Sigmoid colon (tissue), 6 donors: ENCODE measurements at regions not wholly inside any gene's neighbourhood (a gene's known extent, or its start where the extent isn't known, plus 50 kb on each side); places are given as distances from the start of the nearest gene placed in this dataset.

ENCODE experiments used
- DNase-seq: peaks from one replicate; pipeline ENCODE4 v3.0.0-alpha.2; 2019
- H3K27ac ChIP-seq, 4 donors: fragments of 200-600 bp; sonication (generic); one replicate each; pipeline ENCODE4 v1.5.1; 2016 to 2019; ENCODE audit warnings: mild to moderate bottlenecking in 1 of 4
- H3K27me3 ChIP-seq, 3 donors: fragments of 200-600 bp; sonication (generic); one replicate each; pipeline ENCODE4 v1.5.1; 2019; ENCODE audit warnings: mild to moderate bottlenecking in 1 of 3
- H3K36me3 ChIP-seq, 4 donors: fragments of 200-600 bp; sonication (generic); one replicate each; pipeline ENCODE4 v1.5.1; 2016 to 2019
- H3K4me1 ChIP-seq, 4 donors: fragments of 200-600 bp; sonication (generic); one replicate each; pipeline ENCODE4 v1.5.1; 2017 to 2019
- H3K4me3 ChIP-seq, 4 donors: fragments of 200-600 bp; sonication (generic); one replicate each; pipeline ENCODE4 v1.5.1; 2017 to 2019; ENCODE audit warnings: mild to moderate bottlenecking in 2 of 4, moderate library complexity in 1 of 4
- H3K9me3 ChIP-seq, 4 donors: fragments of 200-600 bp in 3 of 4; sonication (generic) in 3 of 4; one replicate each; pipeline versions ENCODE4 v1.5.1 to v1.6.1; 2013 to 2019
- CTCF ChIP-seq, 4 experiments: fragments of 450-650 bp in 3 of 4; fragments of 200-600 bp in 1 of 4; IDR thresholded peaks; one replicate each; pipeline ENCODE4 v1.5.1; 2016 to 2019; ENCODE audit warnings: antibody characterized with exemption in 4 of 4, mild to moderate bottlenecking in 3 of 4, moderate library complexity in 2 of 4
- EP300 ChIP-seq, 4 donors: sonication (generic); formaldehyde crosslinking; IDR thresholded peaks; one replicate each; pipeline ENCODE4 v1.6.1; 2017; ENCODE audit warnings: antibody characterized with exemption in 4 of 4
- POLR2A ChIP-seq, 2 donors: fragments of 450-650 bp; IDR thresholded peaks; one replicate each; pipeline ENCODE4 v1.6.1; 2016; ENCODE audit warnings: antibody characterized with exemption in 2 of 2, mild to moderate bottlenecking in 2 of 2, moderate library complexity in 2 of 2
- POLR2AphosphoS5 ChIP-seq, 4 donors: sonication (generic); formaldehyde crosslinking; IDR thresholded peaks; one replicate each; pipeline ENCODE4 v1.6.1; 2017; ENCODE audit warnings: antibody characterized with exemption in 4 of 4
- WGBS, 2 donors: extraction: QIAGEN DNeasy Blood & Tissue Kit; methylation state at CpG; one replicate each; pipeline ENCODE4 v1.1.7; 2013; 5-methylcytosine and 5-hydroxymethylcytosine counted together
- intact Hi-C: fragments of 100-400 bp; cut with DNase I; formaldehyde crosslinking; loops from one replicate; pipeline ENCODE4 v1.15.1; 2023
- donor health status: healthy with polysubstance abuse.
- donor health status: healthy.

GRCh38 chr2:149787206-149787605, 199.6 kb upstream of the MMADHC start:
- no peaks in the 10 kb centered on the region for H3K27me3 ChIP-seq
- 64 to 67% methylated on average over 1 of the region's 1 CpG for WGBS, 2 donors
- DNase-seq = no peak

GRCh38 chr2:149783284-149783683, 195.7 kb upstream of the MMADHC start:
- Histone ChIP-seq H3K9me3 (no peaks in the 10 kb centered on the region), H3K36me3 (no peaks in the 10 kb centered on the region), H3K4me1 (no peaks in the 10 kb centered on the region), H3K27ac (no peak overlapping the region), H3K4me3 (no peak overlapping the region), H3K27me3 (no peaks in the 10 kb centered on the region)
- DNase-seq = no peak
- intact Hi-C loops = no loop called here
- WGBS, 2 donors = 91 to 97% methylated on average over 1 of the region's 1 CpG
- no peak for TF ChIP-seq POLR2AphosphoS5 (IDR thresholded peaks at IDR 0.05)
- TF ChIP-seq CTCF (IDR thresholded peaks at IDR 0.05) = no peak
- no peak for TF ChIP-seq EP300 (IDR thresholded peaks at IDR 0.05)
- TF ChIP-seq POLR2A (IDR thresholded peaks at IDR 0.05) = no peak

More at GRCh38 chr2:149787206-149787605, 199.6 kb upstream of the MMADHC start:
- H3K4me3 ChIP-seq = no peak overlapping the region
- H3K4me1 ChIP-seq = no peaks in the 10 kb centered on the region
- intact Hi-C loops = no loop called here
- TF ChIP-seq POLR2AphosphoS5 (IDR thresholded peaks at IDR 0.05) (no peak), CTCF (IDR thresholded peaks at IDR 0.05) (no peak), EP300 (IDR thresholded peaks at IDR 0.05) (no peak), POLR2A (IDR thresholded peaks at IDR 0.05) (no peak)
- no peak overlapping the region for H3K27ac ChIP-seq
- no peaks in the 10 kb centered on the region for H3K9me3 ChIP-seq
- no peaks in the 10 kb centered on the region for H3K36me3 ChIP-seq

GRCh38 chr2:149782572-149782971, 195.0 kb upstream of the MMADHC start:
- Histone ChIP-seq H3K27me3 (no peaks in the 10 kb centered on the region), H3K27ac (no peak overlapping the region), H3K4me3 (no peak overlapping the region), H3K9me3 (no peaks in the 10 kb centered on the region), H3K4me1 (no peaks in the 10 kb centered on the region), H3K36me3 (no peaks in the 10 kb centered on the region)
- no peak for TF ChIP-seq POLR2A (IDR thresholded peaks at IDR 0.05)
- no peak for TF ChIP-seq EP300 (IDR thresholded peaks at IDR 0.05)
- no peak for TF ChIP-seq CTCF (IDR thresholded peaks at IDR 0.05)
- no peak for TF ChIP-seq POLR2AphosphoS5 (IDR thresholded peaks at IDR 0.05)
- intact Hi-C loops = no loop called here
- DNase-seq = no peak
- 85 to 92% methylated on average over 1 of the region's 1 CpG for WGBS, 2 donors

GRCh38 chr2:149781263-149781808, 193.8 kb upstream of the MMADHC start:
- no peaks in the 10 kb centered on the region for H3K9me3 ChIP-seq
- H3K4me1 ChIP-seq = no peaks in the 10 kb centered on the region
- WGBS, 2 donors = 66 to 82% methylated on average over 1 of the region's 1 CpG
- H3K36me3 ChIP-seq = no peaks in the 10 kb centered on the region
- no peak overlapping the region for H3K4me3 ChIP-seq
- H3K27me3 ChIP-seq = no peaks in the 10 kb centered on the region
- no peak for DNase-seq
- no peak for TF ChIP-seq POLR2A (IDR thresholded peaks at IDR 0.05)
- intact Hi-C loops = no loop called here
- no peak overlapping the region for H3K27ac ChIP-seq

GRCh38 chr2:149773006-149773405, 185.4 kb upstream of the MMADHC start:
- DNase-seq = no peak
- intact Hi-C loops = no loop called here
- Histone ChIP-seq H3K27me3 (no peaks in the 10 kb centered on the region), H3K36me3 (no peaks in the 10 kb centered on the region), H3K4me1 (peaks cover 0 to 8% (median 7%) of the 10 kb centered on the region in 4 donors), H3K4me3 (no peak overlapping the region), H3K9me3 (no peaks in the 10 kb centered on the region), H3K27ac (no peak overlapping the region)
- TF ChIP-seq POLR2A (IDR thresholded peaks at IDR 0.05) (no peak), POLR2AphosphoS5 (IDR thresholded peaks at IDR 0.05) (no peak), EP300 (IDR thresholded peaks at IDR 0.05) (no peak), CTCF (IDR thresholded peaks at IDR 0.05) (no peak)
- WGBS, 2 donors = 43 to 61% methylated on average over 1 of the region's 1 CpG
